ENCODE measurements at regions not wholly inside any gene's neighbourhood (a gene's known extent, or its start where the extent isn't known, plus 50 kb on each side); places are given as distances from the start of the nearest gene placed in this dataset.
"Not testable (repeated sequence)": the region's sequence is repeated elsewhere in the genome, so short reads cannot be mapped to it uniquely, and the experiment has no call there.

DNA sequence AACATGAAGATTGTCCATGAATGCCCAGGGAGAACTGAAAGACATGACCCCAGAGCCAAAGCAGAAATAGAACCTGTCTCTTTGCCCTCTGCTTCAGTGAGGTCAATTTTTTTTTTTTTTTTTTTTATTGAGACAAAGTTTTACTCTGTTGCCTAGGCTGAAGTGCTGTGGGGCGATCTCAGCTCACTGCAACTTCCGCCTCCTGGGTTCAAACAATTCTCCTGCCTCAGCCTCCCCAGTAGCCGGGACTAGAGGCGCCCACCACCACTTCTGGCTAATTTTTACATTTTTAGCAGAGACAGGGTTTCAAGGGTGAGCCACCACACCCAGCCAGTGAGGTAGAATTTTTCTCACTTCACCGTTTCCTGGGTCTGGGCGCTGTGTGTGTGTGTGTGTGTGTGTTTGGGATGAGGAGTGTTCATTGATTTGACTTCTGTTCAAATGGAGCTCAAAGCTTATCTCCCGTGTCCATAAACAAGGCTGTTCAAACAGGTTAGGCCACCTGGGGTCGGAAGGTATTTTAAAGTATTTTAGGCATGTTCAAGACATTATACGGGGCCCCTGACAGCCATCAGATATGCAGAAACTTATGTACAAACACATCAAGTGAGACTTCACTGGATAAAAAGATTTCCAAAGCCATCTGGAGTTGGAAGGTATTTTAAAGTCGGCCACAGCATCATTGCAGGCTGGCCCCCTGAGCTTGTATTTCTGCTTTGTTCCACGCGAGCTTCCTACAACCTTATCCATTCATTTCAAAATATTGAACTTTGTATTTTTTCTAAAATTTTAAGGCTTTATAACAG is 93.8 kb downstream of the MAP3K8 start:
- Mint-ChIP-seq H3K36me3 (peaks cover 7% of the 10 kb centered on the region), H3K27ac (peak overlapping the region; percentile 90), H3K27me3 (no peaks in the 10 kb centered on the region), H3K4me1 (peaks cover 75% of the 10 kb centered on the region), H3K4me3 (peak overlapping the region; percentile 40), H3K9me3 (ENCODE audit: low read depth) (no peaks in the 10 kb centered on the region)
- CTCF ChIA-PET: interaction anchor here (0.5 to 8.4 kb wide), 11 partner anchors 21 to 144 kb away, joined by 3 to 119 read pairs (median 4); partner anchors contain the start of gene MAP3K8
- DNase-seq (peak; percentile 67), ATAC-seq (no peak)

DNA sequence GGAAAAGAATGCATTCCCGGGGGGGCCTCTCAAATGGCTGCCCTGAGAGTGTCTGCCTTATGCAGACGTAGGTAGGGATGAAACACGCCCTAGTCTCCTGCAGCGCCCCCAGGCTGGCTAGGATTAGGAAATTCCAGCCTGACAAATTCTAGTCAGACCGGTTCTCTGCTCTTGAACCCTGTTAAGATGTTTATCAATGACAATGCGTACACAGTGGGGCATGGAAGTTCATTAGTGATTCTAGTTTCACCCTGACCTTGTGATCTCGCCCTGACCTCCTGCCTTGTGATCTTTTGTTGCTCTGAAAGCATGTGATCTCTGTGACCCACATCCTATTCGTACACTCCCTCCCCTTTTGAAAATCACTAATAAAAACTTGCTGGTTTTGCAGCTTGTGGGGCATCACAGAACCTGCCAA is 88.7 kb downstream of the MAP3K8 start:
- not testable (repeated sequence) for H3K27ac Mint-ChIP-seq

DNA sequence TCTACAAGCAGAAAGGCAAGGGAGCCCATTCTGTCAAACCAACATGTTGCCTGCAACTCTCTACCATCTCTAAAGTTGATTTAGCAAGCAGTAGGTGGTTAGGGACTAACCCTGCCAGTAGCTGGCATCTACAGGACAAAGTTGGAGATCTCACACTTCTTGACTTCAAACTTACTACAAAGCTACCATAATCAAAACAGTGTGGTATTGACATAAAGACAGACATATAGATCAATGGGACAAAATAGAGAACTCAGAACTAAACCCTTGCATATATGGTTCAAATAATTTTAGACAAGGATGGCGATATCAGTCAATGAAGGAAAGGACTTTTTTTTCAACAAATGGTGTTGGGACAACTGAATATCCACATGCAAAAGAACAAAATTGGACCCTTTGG is 84.9 kb downstream of the MAP3K8 start:
- DNase-seq (no peak), ATAC-seq (no peak)
- Mint-ChIP-seq H3K4me3 (no peak overlapping the region), H3K4me1 (peaks cover 24% of the 10 kb centered on the region), H3K36me3 (peaks cover 2% of the 10 kb centered on the region), H3K27ac (no peak overlapping the region), H3K9me3 (ENCODE audit: low read depth) (peaks cover 2% of the 10 kb centered on the region), H3K27me3 (no peaks in the 10 kb centered on the region)
- CTCF ChIA-PET: interaction anchor here (1.5 to 2.5 kb wide), 2 partner anchors 13 to 15 kb away, joined by 5 to 7 read pairs; no protein-coding TSS in a partner anchor

More for the DNA sequence above, 88.7 kb downstream of the MAP3K8 start:
- H3K4me3 Mint-ChIP-seq; DNase-seq; H3K9me3 Mint-ChIP-seq (ENCODE audit: low read depth); CTCF ChIA-PET; H3K27me3 Mint-ChIP-seq; ATAC-seq; H3K36me3 Mint-ChIP-seq: not testable (repeated sequence)
- H3K4me1 Mint-ChIP-seq: peaks cover 39% of the 10 kb centered on the region

Data from activated CD8-positive, alpha-beta memory T cell treated with anti-CD3 and anti-CD28 coated beads, Interleukin-2, amount 10 ng/mL, durations not matched to agents 7 days and 5 days (primary cell).